ENCODE measurements at regions not wholly inside any gene's neighbourhood (a gene's known extent, or its start where the extent isn't known, plus 50 kb on each side); places are given as distances from the start of the nearest gene placed in this dataset.

- no peak for TF ChIP-seq CTCF (IDR thresholded peaks at IDR 0.05)
- Mint-ChIP-seq H3K9me3 (peaks cover 7% of the 10 kb centered on the region), H3K4me1 (ENCODE audit: low read depth) (peaks cover 47% of the 10 kb centered on the region), H3K4me3 (no peak overlapping the region), H3K27ac (peak overlapping the region; percentile 40), H3K27me3 (no peaks in the 10 kb centered on the region), H3K36me3 (ENCODE audit: low read depth) (no peaks in the 10 kb centered on the region)
- POLR2A ChIA-PET = interaction anchor here (0.8 to 9.6 kb wide), 9 partner anchors 13 to 207 kb away, joined by 3 to 116 read pairs (median 4); partner anchors contain the start of gene IRF4
- DNase-seq (peak; percentile 82), ATAC-seq (peak; percentile 31)
- intact Hi-C loops (cut with micrococcal nuclease) = no loop called here
- CTCF ChIA-PET = interaction anchor here (0.8 to 1.9 kb wide), 7 partner anchors 21 to 355 kb away, joined by 3 to 14 read pairs (median 3); no protein-coding TSS in a partner anchor
Measured at GRCh38 chr6:195861-196360, 96.4 kb upstream of the DUSP22 start.

- ChIA-PET CTCF (interaction anchor here (1.9 kb wide), 1 partner anchor 20 kb away, joined by 14 read pairs; no protein-coding TSS in a partner anchor), POLR2A (interaction anchor here (1.1 to 9.6 kb wide), 4 partner anchors 12 to 196 kb away, joined by 4 to 116 read pairs (median 6); partner anchors contain the start of gene IRF4)
- intact Hi-C loops (cut with micrococcal nuclease) = no loop called here
- H3K27ac Mint-ChIP-seq = no peak overlapping the region
- H3K27me3 Mint-ChIP-seq = no peaks in the 10 kb centered on the region
- no peak for DNase-seq
- TF ChIP-seq CTCF (IDR thresholded peaks at IDR 0.05) = no peak
- peaks cover 42% of the 10 kb centered on the region for H3K4me1 Mint-ChIP-seq (ENCODE audit: low read depth)
- no peak for ATAC-seq
- no peak overlapping the region for H3K4me3 Mint-ChIP-seq
- H3K9me3 Mint-ChIP-seq = peaks cover 7% of the 10 kb centered on the region
- H3K36me3 Mint-ChIP-seq (ENCODE audit: low read depth) = no peaks in the 10 kb centered on the region
Measured at GRCh38 chr6:196543-196942, 95.7 kb upstream of the DUSP22 start.

- no peak overlapping the region for H3K27ac Mint-ChIP-seq
- no peak for DNase-seq
Measured at GRCh38 chr6:203661-204060, 88.6 kb upstream of the DUSP22 start.

GRCh38 chr6:206264-206663, 86.0 kb upstream of the DUSP22 start:
- TF ChIP-seq CTCF (IDR thresholded peaks at IDR 0.05) = no peak

More at GRCh38 chr6:203661-204060, 88.6 kb upstream of the DUSP22 start:
- intact Hi-C loops (cut with micrococcal nuclease) = no loop called here
- Mint-ChIP-seq H3K36me3 (ENCODE audit: low read depth) (no peaks in the 10 kb centered on the region), H3K4me1 (ENCODE audit: low read depth) (peaks cover 6% of the 10 kb centered on the region), H3K27me3 (no peaks in the 10 kb centered on the region), H3K9me3 (no peaks in the 10 kb centered on the region), H3K4me3 (no peak overlapping the region)
- ATAC-seq = no peak
- ChIA-PET CTCF (interaction anchor here (0.6 to 1.7 kb wide), 2 partner anchors 14 to 35 kb away, joined by 3 to 4 read pairs; no protein-coding TSS in a partner anchor), POLR2A (no interaction called here)
- no peak for TF ChIP-seq CTCF (IDR thresholded peaks at IDR 0.05)

GRCh38 chr6:208364-208763, 83.9 kb upstream of the DUSP22 start:
- no peak overlapping the region for H3K27ac Mint-ChIP-seq
- intact Hi-C loops (cut with micrococcal nuclease) = no loop called here

More at GRCh38 chr6:206264-206663, 86.0 kb upstream of the DUSP22 start:
- Mint-ChIP-seq H3K9me3 (no peaks in the 10 kb centered on the region), H3K36me3 (ENCODE audit: low read depth) (no peaks in the 10 kb centered on the region), H3K27ac (no peak overlapping the region), H3K4me1 (ENCODE audit: low read depth) (peaks cover 24% of the 10 kb centered on the region), H3K4me3 (no peak overlapping the region), H3K27me3 (no peaks in the 10 kb centered on the region)
- ATAC-seq = no peak
- DNase-seq = no peak
- POLR2A ChIA-PET = interaction anchor here (1.2 to 1.8 kb wide), 2 partner anchors 11 to 13 kb away, joined by 5 read pairs; no protein-coding TSS in a partner anchor
- CTCF ChIA-PET = interaction anchor here (3.1 kb wide), 1 partner anchor 11 kb away, joined by 15 read pairs; no protein-coding TSS in a partner anchor
- intact Hi-C loops (cut with micrococcal nuclease) = no loop called here

More at GRCh38 chr6:208364-208763, 83.9 kb upstream of the DUSP22 start:
- POLR2A ChIA-PET = interaction anchor here (0.5 to 2.3 kb wide), 2 partner anchors 11 to 13 kb away, joined by 3 to 7 read pairs; no protein-coding TSS in a partner anchor
- no peaks in the 10 kb centered on the region for H3K36me3 Mint-ChIP-seq (ENCODE audit: low read depth)
- no peak overlapping the region for H3K4me3 Mint-ChIP-seq
- DNase-seq (no peak), ATAC-seq (no peak)
- TF ChIP-seq CTCF (IDR thresholded peaks at IDR 0.05) = no peak
- no peaks in the 10 kb centered on the region for H3K27me3 Mint-ChIP-seq
- H3K4me1 Mint-ChIP-seq (ENCODE audit: low read depth) = peaks cover 24% of the 10 kb centered on the region
- H3K9me3 Mint-ChIP-seq = no peaks in the 10 kb centered on the region
- CTCF ChIA-PET = no interaction called here
